Fibroblast of lung (primary cell): ENCODE measurements at regions not wholly inside any gene's neighbourhood (a gene's known extent, or its start where the extent isn't known, plus 50 kb on each side); places are given as distances from the start of the nearest gene placed in this dataset.

Experiments
- DNase-seq, 2 donors: peaks; one replicate each; pipeline versions ENCODE4 v3.0.0 to v3.0.0-alpha.2; 2010; ENCODE audit warnings: low read depth in 2 of 2
- H2AFZ ChIP-seq: 2 replicates; pipeline ENCODE4 v1.5.1; 2012; ENCODE audit warnings: low read length, control low read depth, inconsistent platforms
- H3K27ac ChIP-seq: 2 replicates; pipeline ENCODE4 v1.5.1; 2011; ENCODE audit warnings: low read length, control low read depth; ENCODE audit not compliant: insufficient read depth
- H3K27me3 ChIP-seq: 2 replicates; pipeline ENCODE4 v1.5.1; 2011; ENCODE audit warnings: mild to moderate bottlenecking, low read length; ENCODE audit not compliant: control insufficient read depth, insufficient read depth
- H3K36me3 ChIP-seq: 2 replicates; pipeline ENCODE4 v1.5.1; 2011; ENCODE audit warnings: low read length; ENCODE audit not compliant: control insufficient read depth, insufficient read depth
- H3K4me1 ChIP-seq: 2 replicates; pipeline ENCODE4 v1.5.1; 2011; ENCODE audit warnings: low read length; ENCODE audit not compliant: control insufficient read depth, insufficient read depth; ENCODE audit errors: extremely low read depth
- H3K4me2 ChIP-seq: 2 replicates; pipeline ENCODE4 v1.5.1; 2011; ENCODE audit warnings: low read length, control low read depth; ENCODE audit not compliant: insufficient read depth; ENCODE audit errors: extremely low read depth
- H3K4me3 ChIP-seq, 4 experiments: fragments of 200-600 bp in 1 of 4; sonication (generic) in 1 of 4; replicated peaks in 1 of 4; 2 replicates each; pipeline ENCODE4 v1.5.1; 2011 to 2016; ENCODE audit warnings: low read length in 4 of 4, low read depth in 3 of 4, mild to moderate bottlenecking in 3 of 4, control low read depth in 2 of 4, inconsistent platforms in 1 of 4, mixed read lengths in 1 of 4; ENCODE audit not compliant: insufficient read depth in 1 of 4; ENCODE audit errors: control extremely low read depth in 1 of 4
- H3K79me2 ChIP-seq: 2 replicates; pipeline ENCODE4 v1.5.1; 2012; ENCODE audit warnings: mild to moderate bottlenecking, low read length, inconsistent platforms; ENCODE audit not compliant: control insufficient read depth, insufficient read depth
- H3K9ac ChIP-seq: 2 replicates; pipeline ENCODE4 v1.5.1; 2011; ENCODE audit warnings: mild to moderate bottlenecking, low read length, control low read depth; ENCODE audit not compliant: insufficient read depth
- H3K9me3 ChIP-seq: 2 replicates; pipeline ENCODE4 v1.5.1; 2012; ENCODE audit warnings: low read depth, low read length; ENCODE audit not compliant: control insufficient read depth, insufficient read depth
- H4K20me1 ChIP-seq: 2 replicates; pipeline ENCODE4 v1.5.1; 2011; ENCODE audit warnings: low read length; ENCODE audit not compliant: control insufficient read depth, insufficient read depth; ENCODE audit errors: extremely low read depth
- CTCF ChIP-seq, 2 donors: IDR thresholded peaks in 1 of 2; conservative IDR thresholded peaks in 1 of 2; 1 replicate in 1 of 2; 2 replicates in 1 of 2; pipeline ENCODE4 v1.5.1; 2011 to 2012; ENCODE audit warnings: low read length in 2 of 2, control low read depth in 1 of 2, inconsistent platforms in 1 of 2, low read depth in 1 of 2, mild to moderate bottlenecking in 1 of 2
- EZH2 ChIP-seq: IDR thresholded peaks from 2 replicates; pipeline ENCODE4 v1.5.1; 2012; ENCODE audit warnings: low read length, control low read depth, mild to moderate bottlenecking; ENCODE audit errors: missing control alignments

- TF ChIP-seq EZH2 = no peak
- no peak for TF ChIP-seq CTCF (conservative IDR thresholded peaks at IDR 0.05 in 1 of 2, IDR thresholded peaks at IDR 0.05 in 1 of 2; ENCODE audit: low read depth in 1 of 2, low read length in 2 of 2)
Observed at GRCh38 chr18:40738321-40738880, 1216.6 kb upstream of the PIK3C3 start.

GRCh38 chr18:40708726-40709125 is 1246.3 kb upstream of the PIK3C3 start:
- H3K9me3 ChIP-seq = no peaks in the 10 kb centered on the region
- H3K79me2 ChIP-seq = no peaks in the 10 kb centered on the region
- H3K9ac ChIP-seq = no peak overlapping the region
- H3K4me1 ChIP-seq = no peaks in the 10 kb centered on the region
- no peak overlapping the region for H2AFZ ChIP-seq
- TF ChIP-seq EZH2 = no peak
- TF ChIP-seq CTCF (conservative IDR thresholded peaks at IDR 0.05 in 1 of 2, IDR thresholded peaks at IDR 0.05 in 1 of 2; ENCODE audit: low read depth in 1 of 2, low read length in 2 of 2) = no peak
- H3K27me3 ChIP-seq = no peaks in the 10 kb centered on the region
- DNase-seq = peak in 1 of 2 donors; percentile 10
- H3K27ac ChIP-seq = no peak overlapping the region
- no peak overlapping the region for H3K4me2 ChIP-seq
- H3K4me3 ChIP-seq = no peak overlapping the region
- H4K20me1 ChIP-seq = no peaks in the 10 kb centered on the region
- H3K36me3 ChIP-seq = no peaks in the 10 kb centered on the region

More at GRCh38 chr18:40738321-40738880, 1216.6 kb upstream of the PIK3C3 start:
- DNase-seq = no peak
- Histone ChIP-seq H3K27me3 (no peaks in the 10 kb centered on the region), H3K4me1 (no peaks in the 10 kb centered on the region), H3K9me3 (no peaks in the 10 kb centered on the region), H3K27ac (no peak overlapping the region), H3K4me3 (no peak overlapping the region), H3K9ac (no peak overlapping the region), H4K20me1 (no peaks in the 10 kb centered on the region), H2AFZ (no peak overlapping the region), H3K36me3 (no peaks in the 10 kb centered on the region), H3K79me2 (no peaks in the 10 kb centered on the region), H3K4me2 (no peak overlapping the region)

- no peaks in the 10 kb centered on the region for H3K4me1 ChIP-seq
- no peaks in the 10 kb centered on the region for H4K20me1 ChIP-seq
- no peak overlapping the region for H2AFZ ChIP-seq
- no peak for TF ChIP-seq EZH2
- TF ChIP-seq CTCF (conservative IDR thresholded peaks at IDR 0.05 in 1 of 2, IDR thresholded peaks at IDR 0.05 in 1 of 2; ENCODE audit: low read depth in 1 of 2, low read length in 2 of 2) = no peak
- no peaks in the 10 kb centered on the region for H3K27me3 ChIP-seq
- no peak overlapping the region for H3K4me3 ChIP-seq
- no peak overlapping the region for H3K27ac ChIP-seq
- no peak for DNase-seq
- no peaks in the 10 kb centered on the region for H3K9me3 ChIP-seq
- no peak overlapping the region for H3K9ac ChIP-seq
- H3K79me2 ChIP-seq = no peaks in the 10 kb centered on the region
- H3K36me3 ChIP-seq = no peaks in the 10 kb centered on the region
- no peak overlapping the region for H3K4me2 ChIP-seq
Observed at GRCh38 chr18:40707797-40708196, 1247.2 kb upstream of the PIK3C3 start.
